Neural cell (in vitro differentiated cells): ENCODE measurements at regions not wholly inside any gene's neighbourhood (a gene's known extent, or its start where the extent isn't known, plus 50 kb on each side); places are given as distances from the start of the nearest gene placed in this dataset.

Experiments
- H2AFZ ChIP-seq: fragments of 200-600, 300-800 bp; sonication (generic), shearing (Covaris generic); 2 replicates; pipeline ENCODE4 v1.6.0; 2014; ENCODE audit warnings: low read depth, mild to moderate bottlenecking, antibody characterized with exemption, low read length, moderate library complexity
- H3F3A ChIP-seq: fragments of 200-600 bp; shearing (Covaris generic); 2 replicates; pipeline ENCODE4 v1.6.1; 2016; ENCODE audit warnings: mild to moderate bottlenecking, moderate library complexity, mixed read lengths, antibody characterized with exemption, low read length; ENCODE audit not compliant: insufficient read depth, poor library complexity, severe bottlenecking
- H3K27ac ChIP-seq: fragments of 200-600, 300-800 bp; sonication (generic), shearing (Covaris generic); 2 replicates; pipeline ENCODE4 v1.5.1; 2014; ENCODE audit warnings: mild to moderate bottlenecking, low read length, moderate library complexity
- H3K27me3 ChIP-seq: fragments of 300-800, 200-600 bp; sonication (generic), shearing (Covaris generic); 2 replicates; pipeline ENCODE4 v1.6.0; 2014; ENCODE audit warnings: mild to moderate bottlenecking, low read depth, low read length, moderate library complexity; ENCODE audit not compliant: insufficient read depth
- H3K36me3 ChIP-seq: fragments of 300-800, 200-600 bp; sonication (generic), shearing (Covaris generic); 2 replicates; pipeline ENCODE4 v1.5.1; 2014; ENCODE audit warnings: mild to moderate bottlenecking, antibody characterized with exemption, low read length, moderate library complexity; ENCODE audit not compliant: insufficient read depth
- H3K4me2 ChIP-seq: fragments of 300-800, 200-600 bp; sonication (generic), shearing (Covaris generic); 2 replicates; pipeline ENCODE4 v1.6.0; 2014; ENCODE audit warnings: mild to moderate bottlenecking, low read length
- H3K4me3 ChIP-seq: fragments of 300-800, 200-600 bp; sonication (generic), shearing (Covaris generic); 2 replicates; pipeline ENCODE4 v1.5.1; 2014; ENCODE audit warnings: mild to moderate bottlenecking, low read length, moderate library complexity
- H3K79me2 ChIP-seq: fragments of 200-600 bp; shearing (Covaris generic); replicated peaks from 2 replicates; pipeline ENCODE4 v1.6.0; 2014; ENCODE audit warnings: mild to moderate bottlenecking, low read length, moderate library complexity; ENCODE audit not compliant: insufficient read depth
- H3K9ac ChIP-seq: fragments of 300-800, 200-600 bp; sonication (generic), shearing (Covaris generic); 2 replicates; pipeline ENCODE4 v1.6.1; 2016; ENCODE audit warnings: mild to moderate bottlenecking, low read length, mixed read lengths
- H3K9me2 ChIP-seq: fragments of 200-600 bp; shearing (Covaris generic); 2 replicates; pipeline ENCODE4 v1.6.1; 2016; ENCODE audit warnings: mild to moderate bottlenecking, low read length, mixed read lengths; ENCODE audit not compliant: insufficient read depth
- H3K9me3 ChIP-seq: fragments of 200-600, 300-800 bp; sonication (generic), shearing (Covaris generic); 2 replicates; pipeline ENCODE4 v1.6.1; 2016; ENCODE audit warnings: mild to moderate bottlenecking, mixed run types, low read length, moderate library complexity, mixed read lengths
- H4K20me1 ChIP-seq: fragments of 200-600 bp; shearing (Covaris generic); 2 replicates; pipeline ENCODE4 v1.6.1; 2016; ENCODE audit warnings: mild to moderate bottlenecking, mixed run types; ENCODE audit not compliant: insufficient read depth
- EP300 ChIP-seq: fragments of 450-650 bp; conservative IDR thresholded peaks from 2 replicates; pipeline ENCODE4 v1.6.1; 2014; ENCODE audit warnings: antibody characterized with exemption, mild to moderate bottlenecking, moderate library complexity; ENCODE audit not compliant: poor library complexity, severe bottlenecking
- EZH2 ChIP-seq: fragments of 200-600, 300-800 bp; shearing (Covaris generic), sonication (generic); IDR thresholded peaks from 2 replicates; pipeline ENCODE4 v1.6.1; 2014; ENCODE audit warnings: antibody characterized with exemption, low read length, borderline replicate concordance, mild to moderate bottlenecking; ENCODE audit not compliant: insufficient read depth, poor library complexity, severe bottlenecking
- MXI1 ChIP-seq: fragments of 450-650 bp; conservative IDR thresholded peaks from 2 replicates; pipeline ENCODE4 v1.6.1; 2014; ENCODE audit warnings: antibody characterized with exemption, mild to moderate bottlenecking; ENCODE audit not compliant: poor library complexity, severe bottlenecking
- POLR2AphosphoS5 ChIP-seq: IDR thresholded peaks from 2 replicates; pipeline ENCODE4 v1.6.1; 2012
- RAD21 ChIP-seq: fragments of 450-650 bp; conservative IDR thresholded peaks from 2 replicates; pipeline ENCODE4 v1.6.1; 2014; ENCODE audit warnings: antibody characterized with exemption, mild to moderate bottlenecking, moderate library complexity
- SMC3 ChIP-seq: fragments of 450-650 bp; conservative IDR thresholded peaks from 2 replicates; pipeline ENCODE4 v1.6.1; 2014; ENCODE audit warnings: antibody characterized with exemption, mild to moderate bottlenecking, moderate library complexity; ENCODE audit not compliant: poor library complexity
- TAF1 ChIP-seq: IDR thresholded peaks from 2 replicates; pipeline ENCODE4 v1.6.1; 2012; ENCODE audit warnings: low read depth
- TF ChIP-seq, protein P1 (sequence below): IDR thresholded peaks from 2 replicates; pipeline ENCODE4 v1.6.1; 2012; ENCODE audit warnings: borderline replicate concordance
- TF ChIP-seq, protein P2 (sequence below): fragments of 450-650 bp; IDR thresholded peaks from 2 replicates; pipeline ENCODE4 v1.5.1; 2014; ENCODE audit warnings: antibody characterized with exemption, mild to moderate bottlenecking, moderate library complexity; ENCODE audit not compliant: poor library complexity, severe bottlenecking

DNA sequence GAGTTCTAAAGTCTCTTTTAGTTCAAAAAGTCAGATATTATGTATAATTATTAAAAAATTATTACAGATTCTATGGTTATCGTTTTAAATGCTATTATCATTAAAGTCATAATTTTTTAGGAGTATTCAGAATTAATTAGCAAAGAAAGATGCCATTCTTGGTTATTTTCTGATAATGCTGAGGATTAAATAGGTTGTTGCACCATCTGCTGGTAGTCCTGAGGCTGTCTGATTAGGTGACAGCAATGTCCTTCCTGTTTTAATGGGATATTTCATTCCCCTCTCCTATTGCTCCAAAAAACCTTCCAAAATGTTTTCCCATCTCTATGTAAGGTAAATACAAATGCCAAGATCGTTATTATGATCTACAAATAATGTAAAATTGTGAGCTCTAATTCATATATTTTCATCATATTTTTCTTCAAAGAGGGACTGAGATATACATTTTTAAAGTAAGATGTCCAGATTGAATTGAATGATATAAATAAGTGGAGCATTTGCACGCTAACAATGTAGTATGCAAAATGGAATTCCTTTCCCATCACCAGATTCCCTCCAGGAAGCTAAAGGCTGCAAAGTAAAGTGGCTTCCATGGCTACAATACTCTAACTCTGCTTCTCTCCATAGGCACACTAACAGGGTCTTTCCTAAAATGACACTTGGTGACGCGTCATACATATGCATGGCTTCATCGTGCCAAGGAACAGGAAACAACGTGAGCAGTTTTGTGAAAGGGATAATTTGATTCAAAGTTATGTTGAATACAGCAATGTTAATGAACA, 58.8 kb upstream of the AKR1E2 start:
- Histone ChIP-seq H3K9ac (peak overlapping the region; percentile 32), H3K4me2 (peak overlapping the region; percentile 45), H4K20me1 (no peaks in the 10 kb centered on the region), H3K27me3 (no peaks in the 10 kb centered on the region), H3K9me2 (no peaks in the 10 kb centered on the region), H2AFZ (no peak overlapping the region), H3K27ac (peak overlapping the region; percentile 73), H3K36me3 (no peaks in the 10 kb centered on the region), H3K79me2 (no peaks in the 10 kb centered on the region), H3K4me3 (peak overlapping the region; percentile 47), H3F3A (no peaks in the 10 kb centered on the region), H3K9me3 (no peaks in the 10 kb centered on the region)
- TF ChIP-seq EZH2: no peak
- TF ChIP-seq, protein P1, sequence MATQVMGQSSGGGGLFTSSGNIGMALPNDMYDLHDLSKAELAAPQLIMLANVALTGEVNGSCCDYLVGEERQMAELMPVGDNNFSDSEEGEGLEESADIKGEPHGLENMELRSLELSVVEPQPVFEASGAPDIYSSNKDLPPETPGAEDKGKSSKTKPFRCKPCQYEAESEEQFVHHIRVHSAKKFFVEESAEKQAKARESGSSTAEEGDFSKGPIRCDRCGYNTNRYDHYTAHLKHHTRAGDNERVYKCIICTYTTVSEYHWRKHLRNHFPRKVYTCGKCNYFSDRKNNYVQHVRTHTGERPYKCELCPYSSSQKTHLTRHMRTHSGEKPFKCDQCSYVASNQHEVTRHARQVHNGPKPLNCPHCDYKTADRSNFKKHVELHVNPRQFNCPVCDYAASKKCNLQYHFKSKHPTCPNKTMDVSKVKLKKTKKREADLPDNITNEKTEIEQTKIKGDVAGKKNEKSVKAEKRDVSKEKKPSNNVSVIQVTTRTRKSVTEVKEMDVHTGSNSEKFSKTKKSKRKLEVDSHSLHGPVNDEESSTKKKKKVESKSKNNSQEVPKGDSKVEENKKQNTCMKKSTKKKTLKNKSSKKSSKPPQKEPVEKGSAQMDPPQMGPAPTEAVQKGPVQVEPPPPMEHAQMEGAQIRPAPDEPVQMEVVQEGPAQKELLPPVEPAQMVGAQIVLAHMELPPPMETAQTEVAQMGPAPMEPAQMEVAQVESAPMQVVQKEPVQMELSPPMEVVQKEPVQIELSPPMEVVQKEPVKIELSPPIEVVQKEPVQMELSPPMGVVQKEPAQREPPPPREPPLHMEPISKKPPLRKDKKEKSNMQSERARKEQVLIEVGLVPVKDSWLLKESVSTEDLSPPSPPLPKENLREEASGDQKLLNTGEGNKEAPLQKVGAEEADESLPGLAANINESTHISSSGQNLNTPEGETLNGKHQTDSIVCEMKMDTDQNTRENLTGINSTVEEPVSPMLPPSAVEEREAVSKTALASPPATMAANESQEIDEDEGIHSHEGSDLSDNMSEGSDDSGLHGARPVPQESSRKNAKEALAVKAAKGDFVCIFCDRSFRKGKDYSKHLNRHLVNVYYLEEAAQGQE: peak; percentile 95
- no peak for TF ChIP-seq MXI1
- peak; percentile 92 for TF ChIP-seq RAD21
- no peak for TF ChIP-seq EP300
- TF ChIP-seq POLR2AphosphoS5: peak; percentile 32
- TF ChIP-seq, protein P2, sequence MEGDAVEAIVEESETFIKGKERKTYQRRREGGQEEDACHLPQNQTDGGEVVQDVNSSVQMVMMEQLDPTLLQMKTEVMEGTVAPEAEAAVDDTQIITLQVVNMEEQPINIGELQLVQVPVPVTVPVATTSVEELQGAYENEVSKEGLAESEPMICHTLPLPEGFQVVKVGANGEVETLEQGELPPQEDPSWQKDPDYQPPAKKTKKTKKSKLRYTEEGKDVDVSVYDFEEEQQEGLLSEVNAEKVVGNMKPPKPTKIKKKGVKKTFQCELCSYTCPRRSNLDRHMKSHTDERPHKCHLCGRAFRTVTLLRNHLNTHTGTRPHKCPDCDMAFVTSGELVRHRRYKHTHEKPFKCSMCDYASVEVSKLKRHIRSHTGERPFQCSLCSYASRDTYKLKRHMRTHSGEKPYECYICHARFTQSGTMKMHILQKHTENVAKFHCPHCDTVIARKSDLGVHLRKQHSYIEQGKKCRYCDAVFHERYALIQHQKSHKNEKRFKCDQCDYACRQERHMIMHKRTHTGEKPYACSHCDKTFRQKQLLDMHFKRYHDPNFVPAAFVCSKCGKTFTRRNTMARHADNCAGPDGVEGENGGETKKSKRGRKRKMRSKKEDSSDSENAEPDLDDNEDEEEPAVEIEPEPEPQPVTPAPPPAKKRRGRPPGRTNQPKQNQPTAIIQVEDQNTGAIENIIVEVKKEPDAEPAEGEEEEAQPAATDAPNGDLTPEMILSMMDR: peak; percentile 88
- peak; percentile 93 for TF ChIP-seq SMC3
- TF ChIP-seq TAF1: no peak

DNA sequence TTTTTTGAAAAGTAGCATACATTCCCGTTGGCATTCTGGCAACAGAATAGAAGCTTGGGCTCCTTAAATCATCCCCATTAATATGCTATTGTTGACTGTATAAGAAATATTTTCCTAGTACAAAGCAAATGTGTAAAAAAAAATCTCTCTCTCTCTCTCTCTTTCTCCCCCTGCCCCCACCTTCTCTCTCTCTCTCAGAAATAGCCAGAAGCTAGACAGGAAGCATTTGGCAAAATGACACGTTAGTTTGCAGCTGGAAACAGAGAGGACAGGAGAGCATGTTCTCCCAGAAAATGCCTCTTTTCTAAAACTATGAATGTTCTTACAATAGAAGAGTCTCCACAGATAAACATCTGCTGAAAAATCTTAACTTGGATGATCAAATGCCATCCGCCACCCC, 59.6 kb upstream of the AKR1E2 start:
- no peaks in the 10 kb centered on the region for H4K20me1 ChIP-seq
- no peaks in the 10 kb centered on the region for H3K9me2 ChIP-seq
- H3K36me3 ChIP-seq: no peaks in the 10 kb centered on the region
- no peak overlapping the region for H3K9ac ChIP-seq
- H3K4me3 ChIP-seq: no peak overlapping the region
- H3F3A ChIP-seq: no peaks in the 10 kb centered on the region
- H3K27me3 ChIP-seq: no peaks in the 10 kb centered on the region
- H2AFZ ChIP-seq: no peak overlapping the region
- TF ChIP-seq MXI1 (no peak), EP300 (no peak), EZH2 (no peak), SMC3 (no peak), RAD21 (no peak), TAF1 (no peak), POLR2AphosphoS5 (no peak)
- TF ChIP-seq, protein P1: no peak
- TF ChIP-seq, protein P2: no peak
- no peaks in the 10 kb centered on the region for H3K79me2 ChIP-seq
- no peak overlapping the region for H3K4me2 ChIP-seq
- no peaks in the 10 kb centered on the region for H3K9me3 ChIP-seq
- peak overlapping the region; percentile 73 for H3K27ac ChIP-seq
